HepG2 (cell line): ENCODE measurements at regions not wholly inside any gene's neighbourhood (a gene's known extent, or its start where the extent isn't known, plus 50 kb on each side); places are given as distances from the start of the nearest gene placed in this dataset.

Source experiments
- ATF3 ChIP-seq: sonication (generic); formaldehyde crosslinking; IDR thresholded peaks from 2 replicates; pipeline ENCODE4 v1.4.0; 2020; ENCODE audit warnings: missing genetic modification reagents
- CCAR2 ChIP-seq: fragments of 200-400 bp; formaldehyde crosslinking; optimal IDR thresholded peaks from 2 replicates; pipeline ENCODE3; 2018; ENCODE audit warnings: low read depth, mild to moderate bottlenecking, low read length, moderate library complexity
- CREB1 ChIP-seq, 2 experiments: fragments of 450-650 bp in 1 of 2; IDR thresholded peaks; 2 replicates each; pipeline ENCODE4 v1.6.1; 2016 to 2017; ENCODE audit warnings: control low read depth in 1 of 2, mild to moderate bottlenecking in 1 of 2, missing compliant biosample characterization in 1 of 2, missing genetic modification characterization in 1 of 2
- GTF2F1 ChIP-seq: fragments of 150-350 bp; IDR thresholded peaks from 2 replicates; pipeline ENCODE4 v1.6.1; 2014; ENCODE audit warnings: low read length
- HIVEP1 ChIP-seq: sonication (generic); formaldehyde crosslinking; IDR thresholded peaks from 2 replicates; pipeline ENCODE4 v1.4.0; 2020; ENCODE audit warnings: mild to moderate bottlenecking, missing genetic modification reagents
- NFKB2 ChIP-seq: sonication (generic); formaldehyde crosslinking; IDR thresholded peaks from 2 replicates; pipeline ENCODE4 v1.4.0; 2020; ENCODE audit warnings: missing genetic modification reagents, borderline replicate concordance
- NFYB ChIP-seq: sonication (generic); formaldehyde crosslinking; IDR thresholded peaks from 2 replicates; pipeline ENCODE4 v1.4.0; 2020; ENCODE audit warnings: missing genetic modification reagents
- ZZZ3 ChIP-seq: sonication (generic); formaldehyde crosslinking; IDR thresholded peaks from 2 replicates; pipeline ENCODE4 v1.4.0; 2020; ENCODE audit warnings: missing genetic modification reagents, mild to moderate bottlenecking, borderline replicate concordance
- TF ChIP-seq, protein P1 (sequence below): sonication (generic); formaldehyde crosslinking; IDR thresholded peaks from 2 replicates; pipeline ENCODE4 v1.5.0; 2020; ENCODE audit warnings: mild to moderate bottlenecking, missing genetic modification reagents, moderate library complexity
- TF ChIP-seq, protein P2 (sequence below): sonication (generic); formaldehyde crosslinking; conservative IDR thresholded peaks from 2 replicates; pipeline ENCODE4 v1.8.0; 2022; ENCODE audit warnings: mild to moderate bottlenecking, moderate library complexity, missing genetic modification reagents

GRCh38 chr13:67392014-67392413 lies 161.9 kb upstream of the PCDH9 start:
- TF ChIP-seq CREB1 (IDR thresholded peaks at IDR 0.05), result no peak
- no peak for TF ChIP-seq CREB1 (CRISPR knock-in tag; IDR thresholded peaks at IDR 0.05)
- TF ChIP-seq CCAR2, result no peak
- TF ChIP-seq, protein P1, sequence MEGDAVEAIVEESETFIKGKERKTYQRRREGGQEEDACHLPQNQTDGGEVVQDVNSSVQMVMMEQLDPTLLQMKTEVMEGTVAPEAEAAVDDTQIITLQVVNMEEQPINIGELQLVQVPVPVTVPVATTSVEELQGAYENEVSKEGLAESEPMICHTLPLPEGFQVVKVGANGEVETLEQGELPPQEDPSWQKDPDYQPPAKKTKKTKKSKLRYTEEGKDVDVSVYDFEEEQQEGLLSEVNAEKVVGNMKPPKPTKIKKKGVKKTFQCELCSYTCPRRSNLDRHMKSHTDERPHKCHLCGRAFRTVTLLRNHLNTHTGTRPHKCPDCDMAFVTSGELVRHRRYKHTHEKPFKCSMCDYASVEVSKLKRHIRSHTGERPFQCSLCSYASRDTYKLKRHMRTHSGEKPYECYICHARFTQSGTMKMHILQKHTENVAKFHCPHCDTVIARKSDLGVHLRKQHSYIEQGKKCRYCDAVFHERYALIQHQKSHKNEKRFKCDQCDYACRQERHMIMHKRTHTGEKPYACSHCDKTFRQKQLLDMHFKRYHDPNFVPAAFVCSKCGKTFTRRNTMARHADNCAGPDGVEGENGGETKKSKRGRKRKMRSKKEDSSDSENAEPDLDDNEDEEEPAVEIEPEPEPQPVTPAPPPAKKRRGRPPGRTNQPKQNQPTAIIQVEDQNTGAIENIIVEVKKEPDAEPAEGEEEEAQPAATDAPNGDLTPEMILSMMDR (CRISPR knock-in tag), result no peak
- no peak for TF ChIP-seq ATF3 (CRISPR knock-in tag)
- TF ChIP-seq ZZZ3 (CRISPR knock-in tag), result no peak
- TF ChIP-seq HIVEP1 (CRISPR knock-in tag), result no peak
- TF ChIP-seq GTF2F1, result no peak
- TF ChIP-seq, protein P2, sequence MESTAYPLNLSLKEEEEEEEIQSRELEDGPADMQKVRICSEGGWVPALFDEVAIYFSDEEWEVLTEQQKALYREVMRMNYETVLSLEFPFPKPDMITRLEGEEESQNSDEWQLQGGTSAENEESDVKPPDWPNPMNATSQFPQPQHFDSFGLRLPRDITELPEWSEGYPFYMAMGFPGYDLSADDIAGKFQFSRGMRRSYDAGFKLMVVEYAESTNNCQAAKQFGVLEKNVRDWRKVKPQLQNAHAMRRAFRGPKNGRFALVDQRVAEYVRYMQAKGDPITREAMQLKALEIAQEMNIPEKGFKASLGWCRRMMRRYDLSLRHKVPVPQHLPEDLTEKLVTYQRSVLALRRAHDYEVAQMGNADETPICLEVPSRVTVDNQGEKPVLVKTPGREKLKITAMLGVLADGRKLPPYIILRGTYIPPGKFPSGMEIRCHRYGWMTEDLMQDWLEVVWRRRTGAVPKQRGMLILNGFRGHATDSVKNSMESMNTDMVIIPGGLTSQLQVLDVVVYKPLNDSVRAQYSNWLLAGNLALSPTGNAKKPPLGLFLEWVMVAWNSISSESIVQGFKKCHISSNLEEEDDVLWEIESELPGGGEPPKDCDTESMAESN (CRISPR knock-in tag), result no peak
- TF ChIP-seq NFKB2 (CRISPR knock-in tag), result no peak
- TF ChIP-seq NFYB (CRISPR knock-in tag), result no peak
